RKO (cell line): ENCODE measurements at regions not wholly inside any gene's neighbourhood (a gene's known extent, or its start where the extent isn't known, plus 50 kb on each side); places are given as distances from the start of the nearest gene placed in this dataset.
A peak's percentile ranks its signal among the peaks of the same experiment; 100 is the strongest.
"Not testable (repeated sequence)": the region's sequence is repeated elsewhere in the genome, so short reads cannot be mapped to it uniquely, and the experiment has no call there.

Experiments
- DNase-seq: peaks from one replicate; pipeline ENCODE4 v3.0.0-alpha.2; 2016; ENCODE audit warnings: low spot score

DNA sequence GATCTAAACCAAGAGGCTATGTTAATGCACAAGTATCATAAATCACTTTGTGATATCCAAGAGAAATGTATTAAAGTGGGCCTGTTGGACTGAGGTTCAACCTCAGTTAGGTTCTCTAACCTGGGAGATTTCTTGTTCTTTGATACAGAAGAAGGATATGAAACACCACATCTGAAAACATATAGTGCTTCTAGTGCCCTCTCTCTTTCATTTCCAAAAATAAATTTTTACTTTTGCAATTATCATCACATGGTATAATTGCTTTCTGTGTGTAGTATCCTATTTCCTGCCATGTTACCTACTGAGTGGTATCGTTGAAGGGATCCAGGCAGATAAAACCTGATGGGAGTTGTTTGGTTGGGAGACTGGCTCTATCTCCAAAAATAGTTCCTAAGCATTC is 264.9 kb downstream of the CCER1 start:
- no peak for DNase-seq

- not testable (repeated sequence) for DNase-seq
Observed at GRCh38 chr12:90687682-90688081, 267.3 kb downstream of the CCER1 start.

DNA sequence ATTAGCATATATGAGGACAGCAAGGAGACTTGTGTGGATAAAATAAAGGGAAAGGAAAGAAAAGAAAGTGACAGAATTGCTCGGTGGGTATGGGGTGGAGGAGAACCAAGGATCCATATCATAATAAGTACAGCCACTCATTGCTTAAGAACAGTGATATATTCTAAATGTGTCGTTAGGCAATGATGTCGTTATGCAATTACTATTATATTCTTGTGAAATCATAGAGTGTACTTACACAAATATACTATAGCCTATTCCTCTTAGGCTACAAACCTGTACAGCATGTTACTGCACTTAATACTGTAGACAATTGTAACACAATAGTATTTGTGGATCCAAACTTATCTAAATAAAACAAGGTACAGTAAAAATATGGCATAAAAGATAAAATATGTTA is 271.1 kb downstream of the CCER1 start:
- no peak for DNase-seq

DNA sequence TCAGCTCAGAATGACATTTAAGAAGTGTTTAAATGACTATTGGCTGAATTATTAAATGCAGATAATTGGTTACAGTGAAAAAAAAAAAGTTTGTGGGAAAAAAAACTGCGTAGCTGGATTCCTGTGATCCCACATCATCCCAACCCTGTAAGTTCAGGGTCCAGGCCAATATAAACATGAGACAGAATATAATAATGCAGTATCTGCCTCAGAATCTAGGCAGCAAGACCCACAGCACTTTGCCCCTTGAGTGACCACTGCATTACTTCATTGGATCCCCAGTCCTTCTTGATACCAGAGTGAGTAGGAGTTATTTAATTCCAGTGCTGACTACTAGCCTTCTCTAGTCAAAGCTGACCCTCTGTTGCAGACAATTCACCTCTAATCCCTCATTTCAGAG is 272.6 kb downstream of the CCER1 start:
- DNase-seq = no peak

DNA sequence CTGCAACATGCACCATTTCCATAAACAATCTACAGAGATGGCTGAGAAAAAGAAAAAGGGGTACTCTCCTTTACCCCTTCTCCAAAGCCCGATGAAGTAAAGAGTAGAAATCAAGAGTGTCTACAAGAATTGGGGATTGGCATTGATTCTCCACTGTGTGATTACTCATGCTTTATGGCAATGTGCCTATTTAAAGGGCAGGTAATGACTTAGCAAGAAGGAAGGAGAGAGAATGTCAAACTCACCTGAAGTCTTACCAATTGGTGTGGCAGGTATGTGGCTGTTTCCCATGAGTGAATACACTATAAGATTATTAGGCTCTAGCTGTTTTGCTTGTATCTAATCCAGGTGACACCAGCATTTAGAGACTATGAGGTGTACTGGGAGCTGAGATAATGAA is 275.3 kb downstream of the CCER1 start:
- no peak for DNase-seq

DNA sequence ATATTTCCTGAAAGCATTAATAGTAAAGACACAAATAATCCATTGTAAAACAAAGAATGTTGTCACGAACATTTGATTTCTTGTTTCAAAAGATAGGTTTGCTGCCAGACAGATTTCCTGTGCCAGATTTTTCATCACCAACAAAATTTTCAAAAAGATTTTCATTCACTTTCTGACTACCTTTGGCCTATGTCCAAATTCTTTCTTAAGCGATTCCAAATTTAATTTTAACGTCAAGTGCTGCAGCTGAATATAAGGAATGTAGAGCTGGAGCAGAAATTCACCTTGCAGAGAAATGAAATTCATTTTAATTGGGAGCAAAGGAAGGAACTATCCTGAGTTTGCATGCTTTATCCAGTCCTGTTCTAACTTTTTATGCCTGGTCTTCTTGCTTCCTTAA is 277.4 kb downstream of the CCER1 start:
- no peak for DNase-seq

GRCh38 chr12:90677055-90677454 is 277.9 kb downstream of the CCER1 start:
- DNase-seq = no peak

DNA sequence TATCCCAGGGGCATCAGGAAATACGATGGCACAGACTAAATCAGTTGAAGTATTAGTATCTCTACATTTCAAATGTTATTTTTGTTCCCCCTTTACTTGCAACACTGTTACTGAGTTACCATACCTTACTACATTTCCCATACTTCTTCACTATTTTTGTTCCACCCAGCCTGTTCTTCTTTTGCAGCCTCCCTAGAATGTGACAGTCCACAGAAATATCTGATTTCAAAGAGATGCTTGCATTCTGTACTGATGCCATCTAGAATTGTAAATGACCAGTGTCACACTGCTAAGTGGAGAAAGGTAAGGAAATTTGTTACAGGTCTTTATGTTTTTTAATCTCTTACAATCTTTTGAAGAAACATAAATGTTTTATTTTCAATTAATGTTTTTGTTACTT is 279.9 kb downstream of the CCER1 start:
- no peak for DNase-seq

GRCh38 chr12:90672081-90672480 is 282.9 kb downstream of the CCER1 start:
- DNase-seq = no peak

GRCh38 chr12:90663949-90664348 is 291.0 kb downstream of the CCER1 start:
- DNase-seq = not testable (repeated sequence)

DNA sequence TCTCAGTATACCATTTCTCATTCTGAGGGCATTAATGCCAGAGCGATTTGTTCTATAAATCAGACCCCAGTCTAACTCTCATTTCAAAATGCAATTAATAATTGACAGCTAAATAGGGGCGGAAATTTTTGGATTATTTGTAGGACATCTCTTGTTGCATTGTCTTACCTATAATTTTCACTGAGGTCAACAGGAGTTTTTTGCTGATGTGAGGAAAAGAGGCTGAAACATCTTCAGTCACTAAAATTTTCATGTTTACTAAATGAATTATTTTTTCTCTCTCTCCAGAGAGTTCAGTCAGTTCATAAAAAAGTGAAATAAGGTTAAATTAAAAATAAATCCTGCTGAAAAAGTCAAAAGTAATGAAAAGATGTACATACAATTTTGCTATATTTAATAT is 295.9 kb downstream of the CCER1 start:
- DNase-seq = no peak

GRCh38 chr12:90653040-90653439 is 301.9 kb downstream of the CCER1 start:
- DNase-seq = no peak

- DNase-seq = no peak
Observed at GRCh38 chr12:90652280-90652679, 302.7 kb downstream of the CCER1 start.

DNA sequence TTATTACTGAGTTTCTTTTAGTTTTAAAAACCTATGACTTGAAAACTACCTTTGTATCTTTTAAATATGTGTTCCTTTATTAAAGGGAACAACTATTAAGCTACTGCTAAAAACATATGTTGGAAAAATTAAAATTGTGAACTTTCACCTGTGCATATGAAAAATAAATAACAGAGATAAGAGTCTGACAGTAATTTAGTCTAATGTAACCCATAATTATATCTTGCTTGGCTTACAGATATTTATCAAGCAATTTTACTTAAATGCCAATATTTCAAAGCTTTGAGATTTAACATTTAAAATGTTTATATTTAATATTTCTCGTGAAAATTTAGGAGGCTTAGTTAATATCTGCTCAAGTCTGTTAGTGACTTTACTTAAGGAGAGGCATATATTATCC is 309.8 kb downstream of the CCER1 start:
- DNase-seq = no peak

GRCh38 chr12:90631591-90632212 is 323.3 kb downstream of the CCER1 start:
- no peak for DNase-seq

DNA sequence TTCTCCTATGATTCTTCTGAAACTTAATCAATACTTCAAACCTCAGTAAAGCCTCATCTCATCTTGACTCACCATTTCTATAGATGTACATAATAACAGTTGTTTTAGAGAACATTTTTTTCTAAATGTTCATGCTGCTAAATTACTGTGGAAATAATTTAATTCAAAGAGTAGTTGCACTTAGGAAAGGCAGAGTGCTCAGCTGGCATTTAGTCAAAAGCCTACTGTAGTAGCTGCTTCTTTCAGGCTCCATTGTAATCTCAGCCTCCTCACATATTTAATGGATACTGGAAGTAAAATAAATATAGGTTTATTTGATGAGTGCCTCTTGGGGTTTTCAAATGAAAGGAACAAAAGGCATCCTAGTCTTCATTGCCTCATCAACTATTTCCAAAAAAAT is 325.0 kb downstream of the CCER1 start:
- DNase-seq = no peak

DNA sequence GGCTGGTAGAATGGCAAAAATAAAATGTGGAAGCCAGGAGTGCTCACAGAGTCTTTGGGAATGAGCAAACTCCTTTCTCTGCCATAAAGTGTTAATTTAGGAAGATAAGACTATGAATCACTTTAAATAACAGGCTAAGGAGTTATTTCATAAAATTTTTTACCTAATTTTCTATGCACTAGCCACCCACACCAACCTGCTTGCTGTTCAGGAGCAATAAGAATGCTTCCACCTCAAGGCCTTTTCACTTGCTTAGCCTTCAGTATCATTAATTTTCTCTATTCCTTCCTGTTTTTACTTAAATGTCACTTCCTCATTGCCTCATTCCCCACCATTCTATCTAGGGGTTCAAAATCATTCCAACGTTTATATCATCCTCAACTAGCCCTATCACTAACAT is 326.8 kb downstream of the CCER1 start:
- no peak for DNase-seq

DNA sequence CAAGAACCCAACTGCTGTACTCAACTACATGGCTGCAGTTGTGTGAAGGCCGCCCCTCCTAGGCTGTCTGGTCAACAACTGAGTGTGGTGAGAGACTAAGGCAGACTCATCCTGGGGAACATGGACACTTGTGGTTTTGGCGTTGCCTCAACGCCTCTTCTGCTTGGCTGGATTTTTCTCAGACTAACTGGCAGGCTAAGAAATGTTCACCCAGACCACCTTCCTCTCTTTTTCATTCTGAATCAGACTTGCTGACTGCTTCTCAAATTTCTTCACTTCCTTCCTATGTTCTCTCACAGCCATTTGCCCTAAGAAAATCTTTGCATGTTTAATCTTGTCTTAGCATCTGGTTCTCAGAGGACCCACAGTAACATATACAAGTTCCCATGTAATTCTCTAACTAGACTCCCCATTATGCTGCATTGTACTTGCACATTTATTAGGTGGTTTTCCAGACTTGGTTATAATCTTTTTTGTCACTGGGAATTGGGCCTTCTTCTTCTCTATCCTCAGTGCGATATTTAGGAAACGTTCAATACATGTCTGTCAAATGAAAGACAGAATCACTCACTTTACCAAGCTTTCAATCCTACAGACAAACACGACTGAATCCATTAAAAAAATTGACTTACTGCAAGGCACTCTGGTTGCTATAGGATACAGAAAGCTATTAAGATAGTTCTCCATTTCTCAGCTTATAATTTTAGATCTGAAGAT is 327.6 kb downstream of the CCER1 start:
- DNase-seq = no peak

DNA sequence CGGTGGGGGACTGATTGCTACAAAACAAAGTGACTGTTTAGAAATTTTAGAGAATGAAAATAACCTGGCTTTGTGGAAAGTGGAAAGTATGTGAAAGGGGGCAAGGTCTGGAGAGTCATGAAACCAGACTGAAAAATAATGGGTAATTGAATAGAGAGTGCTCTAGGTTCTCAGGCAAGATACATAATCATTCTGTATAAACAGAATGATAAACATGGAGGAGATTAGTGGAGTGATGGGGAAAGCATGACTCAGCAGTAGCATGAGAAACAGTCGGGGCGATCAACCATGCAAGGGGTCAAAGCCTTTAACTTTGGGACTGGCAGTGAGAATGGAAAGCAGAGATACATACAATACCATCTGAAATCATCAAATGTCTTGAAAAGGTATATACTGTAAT is 332.5 kb downstream of the CCER1 start:
- no peak for DNase-seq

DNA sequence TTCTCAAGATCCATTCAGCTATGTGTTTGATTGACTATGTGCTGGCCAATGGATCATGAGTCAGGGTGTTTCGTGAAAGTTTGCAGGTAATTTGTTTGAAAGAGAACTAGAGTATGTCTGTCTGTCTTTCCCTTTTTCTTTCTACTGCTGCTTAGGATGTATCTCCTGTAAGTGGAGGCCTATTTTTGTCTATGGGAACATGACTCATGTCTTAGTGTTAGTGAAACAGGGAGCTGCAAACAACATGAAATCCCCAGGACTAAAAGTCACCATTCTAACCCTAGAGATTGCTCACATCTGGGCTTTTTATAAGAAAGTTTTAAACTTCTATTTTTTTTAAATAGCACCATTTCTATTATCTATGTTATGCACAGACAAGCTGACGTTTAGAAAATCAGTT is 333.0 kb downstream of the CCER1 start:
- DNase-seq = peak; percentile 1

- no peak for DNase-seq
Observed at GRCh38 chr12:90619943-90620342, 335.0 kb downstream of the CCER1 start.

GRCh38 chr12:90618586-90618985 is 336.4 kb downstream of the CCER1 start:
- no peak for DNase-seq

DNA sequence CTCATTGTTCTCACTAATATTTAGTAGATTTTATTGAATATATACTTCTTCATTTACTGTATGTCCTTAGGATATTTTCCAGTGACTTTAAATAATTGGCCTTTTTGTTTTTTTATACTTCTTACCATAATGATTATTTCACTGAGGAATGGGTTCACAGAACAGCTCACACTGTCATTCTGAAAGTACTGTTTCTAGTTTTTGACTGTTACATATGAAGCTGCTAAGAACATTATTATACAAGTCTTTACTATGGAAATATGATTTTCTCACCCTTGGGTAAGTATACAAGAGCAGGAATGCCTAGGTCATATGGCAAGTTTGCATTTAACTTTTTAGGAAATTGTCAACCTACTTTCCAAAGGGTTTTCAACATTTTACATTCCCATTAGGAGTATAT is 343.1 kb downstream of the CCER1 start:
- DNase-seq = no peak

GRCh38 chr12:90611048-90611447 is 343.9 kb downstream of the CCER1 start:
- DNase-seq = no peak
